HEK293 (cell line): ENCODE measurements at regions not wholly inside any gene's neighbourhood (a gene's known extent, or its start where the extent isn't known, plus 50 kb on each side); places are given as distances from the start of the nearest gene placed in this dataset.

ENCODE experiments used
- CTCF ChIA-PET: fragments of 350-600 bp; formaldehyde crosslinking; extraction: SDS; loops from one replicate; lab custom pipeline; 2021; ENCODE audit warnings: antibody characterized with exemption; lab: Yijun Ruan, JAX
- POLR2A ChIA-PET: fragments of 300-600 bp; formaldehyde crosslinking; extraction: SDS; loops from one replicate; lab custom pipeline; 2020; ENCODE audit warnings: antibody characterized with exemption, inconsistent platforms; lab: Yijun Ruan, JAX
- H3K27ac ChIP-seq: fragments of 200-500 bp; sonication (Bioruptor generic); 2 replicates; pipeline ENCODE4 v1.5.1; 2014; ENCODE audit warnings: low read depth, low read length, control low read depth, inconsistent platforms; ENCODE audit errors: extremely low read depth
- H3K36me3 ChIP-seq, 2 experiments: fragments of 200-500 bp in 1 of 2; sonication (Bioruptor generic) in 1 of 2; 1 replicate in 1 of 2; 2 replicates in 1 of 2; pipeline ENCODE4 v1.5.1; 2014 to 2017; ENCODE audit warnings: inconsistent platforms in 2 of 2, low read length in 2 of 2; ENCODE audit not compliant: control insufficient read depth in 2 of 2, insufficient read depth in 1 of 2
- H3K4me1 ChIP-seq: fragments of 200-500 bp; sonication (Bioruptor generic); 2 replicates; pipeline ENCODE4 v1.5.1; 2014; ENCODE audit warnings: mild to moderate bottlenecking, low read length, inconsistent platforms; ENCODE audit not compliant: control insufficient read depth, insufficient read depth
- H3K4me3 ChIP-seq: 2 replicates; pipeline ENCODE4 v1.5.1; 2011; ENCODE audit warnings: low read depth, mild to moderate bottlenecking, control low read depth, low read length, moderate library complexity
- H3K9me3 ChIP-seq: fragments of 200-500 bp; sonication (Bioruptor generic); 2 replicates; pipeline ENCODE4 v1.5.1; 2014; ENCODE audit warnings: low read depth, low read length, inconsistent platforms; ENCODE audit not compliant: control insufficient read depth, insufficient read depth
- EGR2 ChIP-seq: fragments of 450-650 bp; formaldehyde crosslinking; IDR thresholded peaks from 2 replicates; pipeline ENCODE4 v1.5.1; 2016; ENCODE audit warnings: low read depth, missing biosample characterization, missing genetic modification characterization
- FEZF1 ChIP-seq: fragments of 450-650 bp; formaldehyde crosslinking; IDR thresholded peaks from 2 replicates; pipeline ENCODE4 v1.5.1; 2016; ENCODE audit warnings: missing biosample characterization, missing genetic modification characterization
- GLI2 ChIP-seq: fragments of 450-650 bp; formaldehyde crosslinking; IDR thresholded peaks from 2 replicates; pipeline ENCODE4; 2017; ENCODE audit warnings: missing biosample characterization, missing genetic modification characterization, low read depth, borderline replicate concordance
- GLIS2 ChIP-seq: fragments of 450-650 bp; formaldehyde crosslinking; IDR thresholded peaks from 2 replicates; pipeline ENCODE4 v1.5.1; 2016; ENCODE audit warnings: missing biosample characterization, missing genetic modification characterization
- KLF10 ChIP-seq: fragments of 450-650 bp; IDR thresholded peaks from 2 replicates; pipeline ENCODE4 v1.5.1; 2018; ENCODE audit warnings: missing biosample characterization, mild to moderate bottlenecking, missing genetic modification characterization
- ZBTB1 ChIP-seq: fragments of 450-650 bp; formaldehyde crosslinking; IDR thresholded peaks from 2 replicates; pipeline ENCODE4 v1.5.1; 2016; ENCODE audit warnings: missing biosample characterization, missing genetic modification characterization
- ZBTB11 ChIP-seq: fragments of 450-650 bp; formaldehyde crosslinking; conservative IDR thresholded peaks from 2 replicates; pipeline ENCODE4 v1.5.1; 2016; ENCODE audit warnings: low read depth, missing biosample characterization, missing genetic modification characterization
- ZBTB7A ChIP-seq: fragments of 450-650 bp; formaldehyde crosslinking; IDR thresholded peaks from 2 replicates; pipeline ENCODE4 v1.5.1; 2016; ENCODE audit warnings: low read depth, missing biosample characterization, missing genetic modification characterization
- ZFHX2 ChIP-seq: fragments of 450-650 bp; formaldehyde crosslinking; conservative IDR thresholded peaks from 2 replicates; pipeline ENCODE4 v1.5.1; 2016; ENCODE audit warnings: missing biosample characterization, missing genetic modification characterization
- ZNF114 ChIP-seq: fragments of 450-650 bp; formaldehyde crosslinking; IDR thresholded peaks from 2 replicates; pipeline ENCODE4 v1.5.0; 2017; ENCODE audit warnings: missing biosample characterization, missing genetic modification characterization
- ZNF121 ChIP-seq: fragments of 450-650 bp; formaldehyde crosslinking; IDR thresholded peaks from 2 replicates; pipeline ENCODE4 v1.5.1; 2016; ENCODE audit warnings: missing biosample characterization, missing genetic modification characterization
- ZNF133 ChIP-seq: fragments of 450-650 bp; formaldehyde crosslinking; IDR thresholded peaks from 2 replicates; pipeline ENCODE4 v1.5.1; 2016; ENCODE audit warnings: missing biosample characterization, missing genetic modification characterization
- ZNF155 ChIP-seq: fragments of 450-650 bp; formaldehyde crosslinking; IDR thresholded peaks from 2 replicates; pipeline ENCODE4 v1.5.1; 2016; ENCODE audit warnings: missing biosample characterization, missing genetic modification characterization
- ZNF24 ChIP-seq: fragments of 450-650 bp; formaldehyde crosslinking; IDR thresholded peaks from 2 replicates; pipeline ENCODE4 v1.5.1; 2016; ENCODE audit warnings: missing biosample characterization, missing genetic modification characterization
- ZNF280D ChIP-seq: fragments of 450-650 bp; formaldehyde crosslinking; IDR thresholded peaks from 2 replicates; pipeline ENCODE4 v1.5.1; 2016; ENCODE audit warnings: missing biosample characterization, missing genetic modification characterization
- ZNF416 ChIP-seq: fragments of 450-650 bp; formaldehyde crosslinking; IDR thresholded peaks from 2 replicates; pipeline ENCODE4 v1.5.1; 2016; ENCODE audit warnings: missing biosample characterization, missing genetic modification characterization
- ZNF426 ChIP-seq: fragments of 450-650 bp; formaldehyde crosslinking; IDR thresholded peaks from 2 replicates; pipeline ENCODE4 v1.5.1; 2017; ENCODE audit warnings: missing biosample characterization, missing genetic modification characterization, mild to moderate bottlenecking, inconsistent platforms, moderate library complexity
- ZNF449 ChIP-seq: fragments of 450-650 bp; formaldehyde crosslinking; IDR thresholded peaks from 2 replicates; pipeline ENCODE4 v1.5.1; 2017; ENCODE audit warnings: missing biosample characterization, mild to moderate bottlenecking, missing genetic modification characterization, moderate library complexity
- ZNF548 ChIP-seq: fragments of 450-650 bp; formaldehyde crosslinking; IDR thresholded peaks from 2 replicates; pipeline ENCODE4 v1.5.1; 2016; ENCODE audit warnings: missing biosample characterization, missing genetic modification characterization
- ZNF555 ChIP-seq: fragments of 450-650 bp; formaldehyde crosslinking; conservative IDR thresholded peaks from 2 replicates; pipeline ENCODE4 v1.5.1; 2017; ENCODE audit warnings: missing biosample characterization, mild to moderate bottlenecking, missing genetic modification characterization, inconsistent platforms
- ZNF660 ChIP-seq: fragments of 450-650 bp; IDR thresholded peaks from 2 replicates; pipeline ENCODE4 v1.5.1; 2018; ENCODE audit warnings: missing biosample characterization, mild to moderate bottlenecking, missing genetic modification characterization
- ZNF704 ChIP-seq: fragments of 450-650 bp; formaldehyde crosslinking; IDR thresholded peaks from 2 replicates; pipeline ENCODE4 v1.5.1; 2016; ENCODE audit warnings: missing biosample characterization, missing genetic modification characterization
- ZNF76 ChIP-seq: fragments of 450-650 bp; formaldehyde crosslinking; IDR thresholded peaks from 2 replicates; pipeline ENCODE4; 2016; ENCODE audit warnings: low read depth, missing biosample characterization, missing genetic modification characterization, borderline replicate concordance
- ZNF837 ChIP-seq: fragments of 450-650 bp; formaldehyde crosslinking; IDR thresholded peaks from 2 replicates; pipeline ENCODE4 v1.5.1; 2016; ENCODE audit warnings: missing biosample characterization, missing genetic modification characterization

- TF ChIP-seq EGR2 (tag by site-specific recombination) = no peak
Measured at GRCh38 chr3:1910322-1910721, 188.3 kb upstream of the CNTN4 start (continued).

- no peaks in the 10 kb centered on the region for H3K9me3 ChIP-seq
- H3K27ac ChIP-seq = no peak overlapping the region
- no peaks in the 10 kb centered on the region for H3K36me3 ChIP-seq
- H3K4me1 ChIP-seq = no peaks in the 10 kb centered on the region
- TF ChIP-seq ZBTB11 (tag by site-specific recombination) = no peak
- no peak for TF ChIP-seq KLF10 (tag by site-specific recombination)
- no peak for TF ChIP-seq GLI2
- no peak for TF ChIP-seq ZBTB1 (tag by site-specific recombination)
- TF ChIP-seq ZNF155 (tag by site-specific recombination) = no peak
- no peak for TF ChIP-seq ZNF133 (tag by site-specific recombination)
- no peak for TF ChIP-seq ZNF24 (tag by site-specific recombination)
- no peak for TF ChIP-seq ZNF121 (tag by site-specific recombination)
- no peak for TF ChIP-seq ZNF280D
- no peak for TF ChIP-seq ZNF704
- no peak for TF ChIP-seq ZNF837 (tag by site-specific recombination)
- no peak for TF ChIP-seq ZNF555
- TF ChIP-seq ZFHX2 = no peak
- no peak overlapping the region for H3K4me3 ChIP-seq
- ChIA-PET POLR2A (no interaction called here), CTCF (no interaction called here)
Measured at GRCh38 chr3:1929788-1930414, 168.8 kb upstream of the CNTN4 start.

GRCh38 chr3:1938975-1939374, 159.7 kb upstream of the CNTN4 start:
- TF ChIP-seq ZNF416 (tag by site-specific recombination) (no peak), ZNF548 (tag by site-specific recombination) (no peak), FEZF1 (tag by site-specific recombination) (no peak), ZNF426 (tag by site-specific recombination) (no peak), ZNF114 (tag by site-specific recombination) (no peak), ZNF660 (no peak), GLIS2 (tag by site-specific recombination) (no peak), ZBTB7A (no peak), ZNF76 (tag by site-specific recombination) (no peak), ZNF449 (tag by site-specific recombination) (no peak)
- ChIA-PET POLR2A (no interaction called here), CTCF (interaction anchor here (0.5 kb wide), 1 partner anchor 44 kb away, joined by 3 read pairs; no protein-coding TSS in a partner anchor)
- no peaks in the 10 kb centered on the region for H3K36me3 ChIP-seq
- no peak overlapping the region for H3K4me3 ChIP-seq
- H3K4me1 ChIP-seq = no peaks in the 10 kb centered on the region
- H3K27ac ChIP-seq = no peak overlapping the region
- H3K9me3 ChIP-seq = no peaks in the 10 kb centered on the region
